OCI-LY3 (cell line): ENCODE measurements at regions not wholly inside any gene's neighbourhood (a gene's known extent, or its start where the extent isn't known, plus 50 kb on each side); places are given as distances from the start of the nearest gene placed in this dataset.
A peak's percentile ranks its signal among the peaks of the same experiment; 100 is the strongest.
"Not testable (repeated sequence)": the region's sequence is repeated elsewhere in the genome, so short reads cannot be mapped to it uniquely, and the experiment has no call there.

Experiments used
- H2AFZ ChIP-seq: fragments of 200-600, 300-600 bp; shearing (Covaris generic); 2 replicates; pipeline ENCODE4 v1.6.0; 2014; ENCODE audit warnings: antibody characterized with exemption, low read depth, low read length
- H3K27ac ChIP-seq: fragments of 200-600, 300-600 bp; sonication (generic); 2 replicates; pipeline ENCODE4 v1.5.1; 2014; ENCODE audit warnings: mild to moderate bottlenecking, low read length, moderate library complexity, mixed read lengths
- H3K27me3 ChIP-seq: fragments of 200-600, 300-600 bp; sonication (generic); 2 replicates; pipeline ENCODE4 v1.6.1; 2014; ENCODE audit warnings: low read depth, low read length, mixed read lengths
- H3K36me3 ChIP-seq: fragments of 200-600, 300-600 bp; sonication (generic); replicated peaks from 2 replicates; pipeline ENCODE3; 2014; ENCODE audit warnings: low read depth, low read length, mixed read lengths
- H3K4me1 ChIP-seq: fragments of 300-600, 200-600 bp; sonication (generic); 2 replicates; pipeline ENCODE4 v1.6.1; 2014; ENCODE audit warnings: low read length, mixed read lengths
- H3K4me2 ChIP-seq: fragments of 200-600, 300-600 bp; sonication (generic); 2 replicates; pipeline ENCODE4 v1.6.1; 2014; ENCODE audit warnings: low read length, mixed read lengths
- H3K4me3 ChIP-seq: fragments of 300-600, 200-600 bp; sonication (generic); 2 replicates; pipeline ENCODE4 v1.5.1; 2014; ENCODE audit warnings: antibody characterized with exemption, mild to moderate bottlenecking, low read length, moderate library complexity
- H3K79me2 ChIP-seq: fragments of 300-600, 200-600 bp; shearing (Covaris generic); 2 replicates; pipeline ENCODE4 v1.6.1; 2014; ENCODE audit warnings: mild to moderate bottlenecking, low read length, mixed read lengths
- H3K9ac ChIP-seq: fragments of 300-600, 200-600 bp; shearing (Covaris generic); 2 replicates; pipeline ENCODE4 v1.6.0; 2014; ENCODE audit warnings: mild to moderate bottlenecking, low read length, moderate library complexity
- H3K9me3 ChIP-seq: fragments of 200-600, 300-600 bp; shearing (Covaris generic); 2 replicates; pipeline ENCODE4 v1.6.1; 2014; ENCODE audit warnings: low read length, mixed read lengths; ENCODE audit not compliant: insufficient read depth
- H4K20me1 ChIP-seq: fragments of 200-600, 300-600 bp; sonication (generic); 2 replicates; pipeline ENCODE4 v1.6.1; 2016; ENCODE audit warnings: low read length, mixed read lengths; ENCODE audit not compliant: insufficient read depth
- CTCF ChIP-seq: fragments of 200-600, 300-600 bp; sonication (generic); IDR thresholded peaks from 2 replicates; pipeline ENCODE4 v1.5.1; 2014; ENCODE audit warnings: antibody characterized with exemption, low read length, low read depth
- EZH2phosphoT487 ChIP-seq: fragments of 200-600 bp; shearing (Covaris generic); IDR thresholded peaks from 2 replicates; pipeline ENCODE4 v1.6.1; 2018; ENCODE audit warnings: antibody characterized with exemption, mixed run types, low read depth

GRCh38 chr14:106620368-106620767, 1094.0 kb downstream of the TMEM121 start:
- H3K9me3 ChIP-seq = no peaks in the 10 kb centered on the region
- peaks cover 53% of the 10 kb centered on the region for H3K27me3 ChIP-seq
- no peak overlapping the region for H3K9ac ChIP-seq
- H2AFZ ChIP-seq = no peak overlapping the region
- H3K4me2 ChIP-seq = no peak overlapping the region
- TF ChIP-seq EZH2phosphoT487 (no peak), CTCF (no peak)
- no peak overlapping the region for H3K4me3 ChIP-seq
- no peaks in the 10 kb centered on the region for H3K36me3 ChIP-seq
- H3K4me1 ChIP-seq = peaks cover under 1% of the 10 kb centered on the region; the same call in 1 of the 2 replicates
- H3K79me2 ChIP-seq = no peaks in the 10 kb centered on the region
- H3K27ac ChIP-seq = no peak overlapping the region
- H4K20me1 ChIP-seq = no peaks in the 10 kb centered on the region

- Histone ChIP-seq H3K79me2 (no peaks in the 10 kb centered on the region), H3K4me3 (no peak overlapping the region), H3K36me3 (no peaks in the 10 kb centered on the region), H3K27ac (no peak overlapping the region), H4K20me1 (no peaks in the 10 kb centered on the region), H3K9ac (no peak overlapping the region), H3K9me3 (no peaks in the 10 kb centered on the region), H3K4me1 (peaks cover 10% of the 10 kb centered on the region), H2AFZ (no peak overlapping the region), H3K27me3 (peaks cover 62% of the 10 kb centered on the region), H3K4me2 (no peak overlapping the region)
- TF ChIP-seq CTCF = no peak
- no peak; the same call in 1 of the 2 replicates for TF ChIP-seq EZH2phosphoT487
These were observed 1095.9 kb downstream of the TMEM121 start for GRCh38 chr14:106622200-106622745.

- TF ChIP-seq CTCF = no peak
- TF ChIP-seq EZH2phosphoT487 = no peak
- no peak overlapping the region for H3K9ac ChIP-seq
- peaks cover 61% of the 10 kb centered on the region for H3K27me3 ChIP-seq
- H3K4me3 ChIP-seq = no peak overlapping the region
- no peak overlapping the region for H3K4me2 ChIP-seq
- H3K79me2 ChIP-seq = no peaks in the 10 kb centered on the region
- no peak overlapping the region for H3K27ac ChIP-seq
- peaks cover 10% of the 10 kb centered on the region for H3K4me1 ChIP-seq
- H4K20me1 ChIP-seq = no peaks in the 10 kb centered on the region
- H3K36me3 ChIP-seq = no peaks in the 10 kb centered on the region
- no peak overlapping the region for H2AFZ ChIP-seq
- H3K9me3 ChIP-seq = no peaks in the 10 kb centered on the region
These were observed 1098.8 kb downstream of the TMEM121 start for GRCh38 chr14:106625186-106625585.

- not testable (repeated sequence) for H3K9me3 ChIP-seq, H2AFZ ChIP-seq, H3K79me2 ChIP-seq, H4K20me1 ChIP-seq, H3K27ac ChIP-seq, H3K9ac ChIP-seq, H3K4me3 ChIP-seq, H3K36me3 ChIP-seq
- H3K4me2 ChIP-seq = peak overlapping the region; percentile 49
- peaks cover 10% of the 10 kb centered on the region for H3K4me1 ChIP-seq
- peaks cover 64% of the 10 kb centered on the region for H3K27me3 ChIP-seq
These were observed 1100.1 kb downstream of the TMEM121 start for GRCh38 chr14:106626469-106626868.
